Esophagus (tissue), 2 donors: ENCODE measurements at regions not wholly inside any gene's neighbourhood (a gene's known extent, or its start where the extent isn't known, plus 50 kb on each side); places are given as distances from the start of the nearest gene placed in this dataset.
"Not testable (repeated sequence)": the region's sequence is repeated elsewhere in the genome, so short reads cannot be mapped to it uniquely, and the experiment has no call there.

Experiments used
- H3K27ac ChIP-seq, 2 donors: one replicate each; pipeline ENCODE4 v1.5.1; 2013; ENCODE audit warnings: low read depth in 2 of 2, mild to moderate bottlenecking in 2 of 2, inconsistent platforms in 1 of 2, low read length in 1 of 2, moderate library complexity in 1 of 2
- H3K27me3 ChIP-seq, 2 donors: one replicate each; pipeline ENCODE4 v1.6.1; 2013; ENCODE audit warnings: low read length in 2 of 2, control low read depth in 1 of 2, mild to moderate bottlenecking in 1 of 2; ENCODE audit not compliant: insufficient read depth in 2 of 2, control insufficient read depth in 1 of 2
- H3K36me3 ChIP-seq, 2 donors: one replicate each; pipeline ENCODE4 v1.6.1; 2013; ENCODE audit warnings: low read length in 1 of 2; ENCODE audit not compliant: control insufficient read depth in 2 of 2, insufficient read depth in 2 of 2
- H3K4me1 ChIP-seq, 2 donors: one replicate each; pipeline ENCODE4 v1.6.1; 2013; ENCODE audit warnings: low read length in 1 of 2; ENCODE audit not compliant: control insufficient read depth in 2 of 2, insufficient read depth in 2 of 2
- H3K4me3 ChIP-seq, 2 donors: one replicate each; pipeline ENCODE4 v1.5.1; 2013; ENCODE audit warnings: low read length in 2 of 2, mild to moderate bottlenecking in 2 of 2, low read depth in 1 of 2, moderate library complexity in 1 of 2
- H3K9me3 ChIP-seq, 2 donors: one replicate each; pipeline ENCODE4 v1.6.1; 2013; ENCODE audit warnings: mild to moderate bottlenecking in 2 of 2, low read depth in 1 of 2, low read length in 1 of 2, moderate library complexity in 1 of 2; ENCODE audit not compliant: control insufficient read depth in 2 of 2, insufficient read depth in 1 of 2
- WGBS, 2 donors: extraction: QIAGEN DNeasy Blood & Tissue Kit; methylation state at CpG; one replicate each; pipeline ENCODE4 v1.1.7; 2013; 5-methylcytosine and 5-hydroxymethylcytosine counted together
- donor health status: healthy with polysubstance abuse.
- donor health status: Bipolar disorder and iron deficiency.

- H3K4me3 ChIP-seq, H3K27me3 ChIP-seq, H3K9me3 ChIP-seq, H3K4me1 ChIP-seq, H3K27ac ChIP-seq, H3K36me3 ChIP-seq: not testable (repeated sequence)
- 97% methylated on average over 5 of the region's 5 CpGs for WGBS, 2 donors
These were observed 98.5 kb upstream of the KIF26B start for GRCh38 chr1:245056296-245056695.

GRCh38 chr1:245055752-245056151 is 99.0 kb upstream of the KIF26B start:
- WGBS, 2 donors: 46 to 65% methylated on average over 4 of the region's 4 CpGs

GRCh38 chr1:245054507-245055270 is 100.1 kb upstream of the KIF26B start:
- Histone ChIP-seq H3K27ac (no peak overlapping the region), H3K36me3 (no peaks in the 10 kb centered on the region), H3K4me3 (no peak overlapping the region), H3K4me1 (no peaks in the 10 kb centered on the region), H3K9me3 (no peaks in the 10 kb centered on the region), H3K27me3 (no peaks in the 10 kb centered on the region)
- 88 to 93% methylated on average over 11 of the region's 11 CpGs for WGBS, 2 donors

More at GRCh38 chr1:245055752-245056151, 99.0 kb upstream of the KIF26B start:
- H3K4me3 ChIP-seq: no peak overlapping the region
- no peaks in the 10 kb centered on the region for H3K36me3 ChIP-seq
- H3K9me3 ChIP-seq: no peaks in the 10 kb centered on the region
- H3K4me1 ChIP-seq: no peaks in the 10 kb centered on the region
- H3K27ac ChIP-seq: no peak overlapping the region
- H3K27me3 ChIP-seq: no peaks in the 10 kb centered on the region

GRCh38 chr1:245054105-245054504 is 100.7 kb upstream of the KIF26B start:
- Histone ChIP-seq H3K4me1 (no peaks in the 10 kb centered on the region), H3K9me3 (no peaks in the 10 kb centered on the region), H3K36me3 (no peaks in the 10 kb centered on the region), H3K27ac (no peak overlapping the region), H3K27me3 (no peaks in the 10 kb centered on the region), H3K4me3 (no peak overlapping the region)
- WGBS, 2 donors: 77 to 81% methylated on average over 7 of the region's 7 CpGs

GRCh38 chr1:245052258-245052657 is 102.5 kb upstream of the KIF26B start:
- Histone ChIP-seq H3K9me3 (no peaks in the 10 kb centered on the region), H3K4me3 (no peak overlapping the region), H3K36me3 (no peaks in the 10 kb centered on the region), H3K27ac (no peak overlapping the region), H3K27me3 (no peaks in the 10 kb centered on the region), H3K4me1 (no peaks in the 10 kb centered on the region)
- WGBS, 2 donors: 91 to 93% methylated on average over 10 of the region's 10 CpGs

DNA sequence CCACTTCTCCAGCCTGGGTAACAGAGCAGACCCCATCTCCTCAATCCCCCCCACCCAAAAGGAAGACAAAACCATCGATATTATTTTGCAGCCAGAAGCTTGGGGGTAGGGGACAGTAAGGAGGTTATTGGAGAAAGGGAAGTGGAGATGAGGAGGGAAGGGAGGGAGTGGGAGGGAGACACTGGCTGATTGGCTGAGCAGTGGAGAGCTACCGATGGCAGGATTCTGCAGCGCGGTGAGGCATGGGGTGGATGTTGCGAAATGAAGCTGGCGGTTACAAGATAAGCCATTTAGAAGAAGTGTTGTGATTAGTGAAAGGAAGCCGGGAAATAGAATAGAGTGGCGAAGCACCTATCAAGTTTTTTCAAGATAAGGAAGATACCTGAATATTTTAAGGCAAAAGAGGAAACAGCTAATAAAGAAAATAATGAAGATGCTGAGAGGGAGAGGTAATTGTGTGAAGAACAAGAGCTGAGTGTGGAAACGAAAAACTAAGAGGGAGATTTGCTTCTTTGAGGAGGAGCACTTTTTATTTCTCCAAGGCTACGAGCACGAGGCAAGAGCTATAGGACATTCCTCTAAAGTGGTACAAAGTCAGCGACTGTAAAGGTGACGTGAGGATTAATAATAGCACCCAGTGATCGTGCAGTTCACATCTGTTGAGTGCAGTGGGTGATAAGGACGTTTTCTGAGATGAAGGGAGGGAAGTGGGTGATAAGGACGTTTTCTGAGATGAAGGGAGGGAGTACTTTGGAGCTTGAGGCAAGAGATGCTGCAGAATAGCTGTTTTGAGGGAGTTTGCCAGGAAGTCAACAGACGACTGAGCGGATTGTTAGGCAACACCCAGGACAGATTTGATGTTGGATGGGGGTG is 103.2 kb upstream of the KIF26B start:
- H3K4me1 ChIP-seq: no peaks in the 10 kb centered on the region
- H3K9me3 ChIP-seq: no peaks in the 10 kb centered on the region
- H3K36me3 ChIP-seq: no peaks in the 10 kb centered on the region
- no peak overlapping the region for H3K27ac ChIP-seq
- H3K27me3 ChIP-seq: no peaks in the 10 kb centered on the region
- H3K4me3 ChIP-seq: no peak overlapping the region
- WGBS, 2 donors: 60 to 63% methylated on average over 18 of the region's 18 CpGs

DNA sequence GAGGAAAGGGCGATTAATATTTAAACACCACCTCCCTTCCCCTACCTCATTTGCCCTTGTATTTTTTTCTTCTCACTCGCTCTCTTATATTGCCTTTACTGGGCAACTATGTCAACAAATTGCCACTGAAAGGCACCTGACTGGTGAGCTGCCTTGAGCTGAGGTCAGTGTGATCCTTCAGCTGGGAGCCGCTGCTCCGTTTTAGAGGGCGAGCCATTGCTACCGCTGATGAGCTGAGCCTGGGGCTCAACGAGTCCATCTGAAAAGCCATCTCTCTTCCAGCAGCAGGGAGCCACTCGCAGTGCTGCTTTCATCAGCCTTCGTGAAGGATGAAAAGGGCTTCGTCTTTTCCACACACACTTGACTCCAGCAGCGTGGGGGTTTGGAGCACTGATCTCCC is 108.0 kb upstream of the KIF26B start:
- WGBS, 2 donors: 69 to 90% methylated on average over 11 of the region's 11 CpGs
- Histone ChIP-seq H3K36me3 (no peaks in the 10 kb centered on the region), H3K4me3 (no peak overlapping the region), H3K9me3 (no peaks in the 10 kb centered on the region), H3K4me1 (no peaks in the 10 kb centered on the region), H3K27ac (no peak overlapping the region), H3K27me3 (no peaks in the 10 kb centered on the region)

- no peak overlapping the region for H3K4me3 ChIP-seq
- H3K27me3 ChIP-seq: no peaks in the 10 kb centered on the region
- no peak overlapping the region for H3K27ac ChIP-seq
- no peaks in the 10 kb centered on the region for H3K9me3 ChIP-seq
- H3K4me1 ChIP-seq: no peaks in the 10 kb centered on the region
- no peaks in the 10 kb centered on the region for H3K36me3 ChIP-seq
- WGBS, 2 donors: 74 to 91% methylated on average over 9 of the region's 9 CpGs
These were observed 108.5 kb upstream of the KIF26B start for GRCh38 chr1:245046315-245046714.

DNA sequence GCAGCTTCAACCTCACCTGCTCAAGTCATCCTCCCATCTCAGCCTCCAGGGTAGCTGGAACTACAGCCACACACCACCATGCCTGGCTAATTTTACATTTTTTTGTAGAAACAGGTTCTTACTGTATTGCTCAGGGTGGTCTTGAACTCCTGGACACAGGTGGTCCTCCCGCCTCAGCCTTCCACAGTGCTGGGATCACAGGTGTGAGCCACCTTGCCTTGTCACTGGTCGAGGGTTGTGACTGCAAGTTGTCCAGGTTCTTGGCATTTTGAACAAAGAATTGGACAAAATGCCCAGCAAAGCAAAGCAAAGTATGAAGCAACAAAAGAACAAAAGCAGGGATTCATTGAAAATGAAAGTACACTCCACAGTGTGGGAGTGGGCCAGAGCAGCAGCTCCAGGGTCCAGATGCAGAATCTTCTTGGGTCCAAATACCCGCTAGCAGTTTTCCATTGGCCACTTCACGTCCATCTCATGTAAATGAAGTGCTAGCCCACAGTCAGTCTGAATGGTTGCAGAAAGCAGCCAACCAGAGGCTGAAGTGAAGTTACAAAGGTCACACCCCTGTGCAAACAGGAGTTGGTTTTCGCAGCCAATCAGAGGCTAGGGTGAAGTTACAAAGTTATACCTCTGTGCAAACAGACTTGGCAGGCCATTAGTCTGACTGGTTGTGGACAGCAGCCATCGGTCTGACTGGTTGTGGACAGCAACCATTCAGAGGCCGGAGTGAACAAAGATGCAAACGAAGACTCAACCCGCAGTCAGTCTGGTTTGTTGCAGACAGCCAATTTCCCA is 109.5 kb upstream of the KIF26B start:
- Histone ChIP-seq H3K36me3 (no peaks in the 10 kb centered on the region), H3K4me1 (no peaks in the 10 kb centered on the region), H3K4me3 (no peak overlapping the region), H3K9me3 (no peaks in the 10 kb centered on the region), H3K27me3 (no peaks in the 10 kb centered on the region), H3K27ac (no peak overlapping the region)
- 63 to 69% methylated on average over 9 of the region's 9 CpGs for WGBS, 2 donors
